A673 (cell line): ENCODE measurements at regions not wholly inside any gene's neighbourhood (a gene's known extent, or its start where the extent isn't known, plus 50 kb on each side); places are given as distances from the start of the nearest gene placed in this dataset.

ENCODE experiments used
- BruUV-seq: library from RNA; stranded (reverse); fragments of 400-500 nt; replicated peaks from 2 replicates; lab custom pipeline; 2021; lab: Mats Ljungman, UMichigan
- CTCF ChIA-PET: fragments of 300-600 bp; sonication (Branson Sonifier 250); formaldehyde crosslinking; loops from one replicate; lab custom pipeline; 2022; ENCODE audit warnings: antibody characterized with exemption; lab: Charles Lee
- POLR2A ChIA-PET: fragments of 300-600 bp; sonication (Branson Sonifier 250); formaldehyde crosslinking; loops from one replicate; lab custom pipeline; 2022; ENCODE audit warnings: antibody characterized with exemption; ENCODE audit not compliant: low non-redundant PET; lab: Charles Lee
- DNase-seq: peaks from one replicate; pipeline ENCODE4 v3.0.0-alpha.2; 2015; ENCODE audit warnings: low spot score
- H3K27ac ChIP-seq: fragments of 200-600 bp; sonication (generic); 2 replicates; pipeline ENCODE4 v1.5.1; 2016; ENCODE audit warnings: mixed run types, low read depth, mild to moderate bottlenecking, mixed read lengths, antibody characterized with exemption, low read length; ENCODE audit not compliant: poor library complexity, severe bottlenecking
- H3K27me3 ChIP-seq: fragments of 200-600 bp; sonication (generic); replicated peaks from 2 replicates; pipeline ENCODE4 v1.6.1; 2017; ENCODE audit warnings: mixed run types, low read depth, mild to moderate bottlenecking, mixed read lengths, antibody characterized with exemption, low read length; ENCODE audit not compliant: insufficient read depth, poor library complexity
- H3K36me3 ChIP-seq: fragments of 200-600 bp; sonication (generic); 2 replicates; pipeline ENCODE4 v1.6.1; 2016; ENCODE audit warnings: mixed run types, mild to moderate bottlenecking, mixed read lengths, antibody characterized with exemption, low read length; ENCODE audit not compliant: insufficient read depth, poor library complexity, severe bottlenecking
- H3K4me1 ChIP-seq: fragments of 200-600 bp; sonication (generic); 2 replicates; pipeline ENCODE4 v1.6.1; 2017; ENCODE audit warnings: mixed run types, mild to moderate bottlenecking, mixed read lengths, antibody characterized with exemption, low read length; ENCODE audit not compliant: insufficient read depth, poor library complexity, severe bottlenecking
- H3K4me3 ChIP-seq: fragments of 200-600 bp; sonication (generic); 2 replicates; pipeline ENCODE4 v1.5.1; 2016; ENCODE audit warnings: low read depth, mixed run types, mild to moderate bottlenecking, mixed read lengths, low read length; ENCODE audit not compliant: poor library complexity, severe bottlenecking
- H3K9me3 ChIP-seq: fragments of 200-600 bp; sonication (generic); 2 replicates; pipeline ENCODE4 v1.6.1; 2016; ENCODE audit warnings: mixed run types, low read depth, mild to moderate bottlenecking, mixed read lengths, antibody characterized with exemption, low read length; ENCODE audit not compliant: poor library complexity, severe bottlenecking
- CTCF ChIP-seq: fragments of 300-800, 200-600 bp; sonication (generic); conservative IDR thresholded peaks from 2 replicates; pipeline ENCODE4 v1.5.1; 2017; ENCODE audit warnings: low read depth, mild to moderate bottlenecking, antibody characterized with exemption, low read length, moderate library complexity, mixed read lengths
- EZH2 ChIP-seq: fragments of 200-600 bp; sonication (generic); IDR thresholded peaks from 2 replicates; pipeline ENCODE4 v1.6.1; 2017; ENCODE audit warnings: borderline replicate concordance, low read depth, mild to moderate bottlenecking, mixed read lengths, antibody characterized with exemption, low read length; ENCODE audit not compliant: poor library complexity, severe bottlenecking
- intact Hi-C: fragments of 100-400 bp; cut with micrococcal nuclease; formaldehyde crosslinking; loops from one replicate; pipeline ENCODE4 v1.10.0; 2022; ENCODE audit not compliant: unreplicated experiment

GRCh38 chr10:44066527-44067255, 318.2 kb downstream of the CXCL12 start:
- no peak for DNase-seq
- Histone ChIP-seq H3K4me1 (no peaks in the 10 kb centered on the region), H3K27me3 (no peaks in the 10 kb centered on the region), H3K4me3 (no peak overlapping the region), H3K36me3 (no peaks in the 10 kb centered on the region), H3K27ac (no peak overlapping the region), H3K9me3 (no peaks in the 10 kb centered on the region)
- intact Hi-C loops: no loop called here
- POLR2A ChIA-PET: interaction anchor here (0.6 kb wide), 2 partner anchors 116 to 1553 kb away, joined by 3 to 6 read pairs; no protein-coding TSS in a partner anchor
- CTCF ChIA-PET: no interaction called here
- TF ChIP-seq CTCF (no peak), EZH2 (no peak)
- no TSS peak for BruUV-seq

- intact Hi-C loops: no loop called here
- H3K36me3 ChIP-seq: no peaks in the 10 kb centered on the region
- H3K4me3 ChIP-seq: no peak overlapping the region
- no peak for DNase-seq
- CTCF ChIA-PET: no interaction called here
- no peaks in the 10 kb centered on the region for H3K27me3 ChIP-seq
- BruUV-seq: no TSS peak
- H3K4me1 ChIP-seq: no peaks in the 10 kb centered on the region
- POLR2A ChIA-PET: interaction anchor here (0.6 kb wide), 2 partner anchors 116 to 1553 kb away, joined by 3 to 6 read pairs; no protein-coding TSS in a partner anchor
- TF ChIP-seq CTCF (no peak), EZH2 (no peak)
- no peak overlapping the region for H3K27ac ChIP-seq
- H3K9me3 ChIP-seq: no peaks in the 10 kb centered on the region
These were observed 318.9 kb downstream of the CXCL12 start for GRCh38 chr10:44065788-44066526.

GRCh38 chr10:44064987-44065787, 319.7 kb downstream of the CXCL12 start:
- H3K4me3 ChIP-seq: no peak overlapping the region
- intact Hi-C loops: no loop called here
- ChIA-PET CTCF (no interaction called here), POLR2A (no interaction called here)
- H3K4me1 ChIP-seq: no peaks in the 10 kb centered on the region
- no peaks in the 10 kb centered on the region for H3K9me3 ChIP-seq
- BruUV-seq: no TSS peak
- DNase-seq: no peak
- no peak overlapping the region for H3K27ac ChIP-seq
- no peaks in the 10 kb centered on the region for H3K27me3 ChIP-seq
- H3K36me3 ChIP-seq: no peaks in the 10 kb centered on the region
- TF ChIP-seq CTCF (no peak), EZH2 (no peak)
